NCI-H1694 (cell line): ENCODE measurements at regions not wholly inside any gene's neighbourhood (a gene's known extent, or its start where the extent isn't known, plus 50 kb on each side); places are given as distances from the start of the nearest gene placed in this dataset.

Experiments used
- DNase-seq: peaks from one replicate; lab custom pipeline; 2025; lab: John Stamatoyannopoulos, UW

- no peak for DNase-seq
These were observed 343.9 kb upstream of the SHH start for GRCh38 chr7:156155988-156156733.

- DNase-seq: no peak
These were observed 341.3 kb upstream of the SHH start for GRCh38 chr7:156153590-156153989.

GRCh38 chr7:156152390-156152789 lies 340.1 kb upstream of the SHH start:
- DNase-seq: no peak

GRCh38 chr7:156151658-156152057 lies 339.4 kb upstream of the SHH start:
- DNase-seq: no peak

- no peak for DNase-seq
These were observed 338.8 kb upstream of the SHH start for GRCh38 chr7:156151078-156151477.

- DNase-seq: no peak
These were observed 336.7 kb upstream of the SHH start for GRCh38 chr7:156148995-156149394.

GRCh38 chr7:156148547-156148946 lies 336.3 kb upstream of the SHH start:
- DNase-seq: no peak

DNA sequence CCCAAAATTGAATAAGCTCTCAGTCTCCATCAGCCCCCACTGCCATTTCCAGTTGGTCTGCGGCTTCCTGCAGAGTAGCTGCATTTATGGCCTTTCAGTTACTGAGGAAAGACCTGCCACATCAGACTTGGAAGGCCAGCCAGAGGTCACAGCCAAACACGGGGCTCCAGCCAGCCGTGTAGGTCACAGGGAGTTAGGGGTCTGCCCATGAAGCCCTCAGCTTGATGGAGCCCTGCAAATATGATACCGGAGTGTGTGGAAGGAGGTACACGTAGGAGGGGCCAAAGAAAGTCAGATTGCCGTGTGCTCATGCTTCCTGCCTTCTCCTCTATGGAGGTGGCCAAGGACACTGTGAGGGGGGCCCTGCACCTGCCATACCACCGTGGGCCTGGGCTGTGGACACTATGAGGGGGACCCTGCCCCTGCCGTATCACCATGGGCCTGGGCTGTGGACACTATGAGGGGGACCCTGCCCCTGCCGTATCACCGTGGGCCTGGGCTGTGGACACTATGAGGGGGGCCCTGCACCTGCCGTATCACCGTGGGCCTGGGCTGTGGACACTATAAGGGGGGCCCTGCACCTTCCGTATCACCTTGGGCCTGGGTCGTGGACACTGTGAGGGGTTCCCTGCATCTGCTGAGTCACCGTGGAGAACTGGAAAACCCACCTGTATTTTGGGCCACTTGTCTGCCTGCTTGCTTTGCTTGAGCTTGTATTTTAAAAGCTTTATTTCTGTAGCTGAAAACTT lies 335.7 kb upstream of the SHH start:
- DNase-seq: no peak

DNA sequence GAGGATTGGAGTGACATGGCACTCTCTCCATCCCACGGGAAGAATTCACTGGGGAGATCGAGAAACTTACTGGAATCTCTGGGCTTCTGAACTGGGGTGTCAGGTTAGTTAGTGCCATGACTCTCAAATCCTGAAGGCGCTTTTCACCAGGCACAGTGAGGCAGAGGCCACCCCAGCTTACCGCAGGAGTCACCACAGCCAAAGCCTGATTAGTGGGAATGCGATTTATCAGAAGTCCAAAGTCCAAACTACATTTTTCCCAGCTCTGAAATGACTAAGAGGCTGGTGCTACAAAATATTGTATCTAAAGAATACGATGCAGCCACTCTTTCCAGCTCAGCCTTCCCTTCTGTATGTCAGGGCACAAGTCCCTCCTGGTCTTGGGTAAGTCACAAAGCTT lies 334.8 kb upstream of the SHH start:
- DNase-seq: no peak

- DNase-seq: no peak
These were observed 333.7 kb upstream of the SHH start for GRCh38 chr7:156145996-156146395.

DNA sequence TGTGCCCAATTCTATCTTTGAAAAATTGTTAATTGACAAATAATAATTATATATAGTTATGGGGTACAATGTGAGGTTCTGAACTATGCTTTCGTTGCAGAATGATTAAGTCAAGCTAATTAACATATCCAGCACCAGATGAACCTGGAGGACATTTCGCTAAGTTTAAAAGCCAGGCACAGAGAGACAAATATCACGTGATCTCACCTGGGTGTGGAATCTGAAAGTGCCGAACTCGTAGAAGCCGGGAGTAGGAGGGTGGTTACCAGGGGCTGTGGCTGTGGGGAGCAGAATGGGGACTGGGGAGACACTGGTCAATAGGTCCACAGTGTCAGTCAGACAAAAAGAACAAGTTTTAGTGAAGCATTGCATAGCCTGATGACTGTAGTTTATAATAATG lies 332.9 kb upstream of the SHH start:
- DNase-seq: no peak

DNA sequence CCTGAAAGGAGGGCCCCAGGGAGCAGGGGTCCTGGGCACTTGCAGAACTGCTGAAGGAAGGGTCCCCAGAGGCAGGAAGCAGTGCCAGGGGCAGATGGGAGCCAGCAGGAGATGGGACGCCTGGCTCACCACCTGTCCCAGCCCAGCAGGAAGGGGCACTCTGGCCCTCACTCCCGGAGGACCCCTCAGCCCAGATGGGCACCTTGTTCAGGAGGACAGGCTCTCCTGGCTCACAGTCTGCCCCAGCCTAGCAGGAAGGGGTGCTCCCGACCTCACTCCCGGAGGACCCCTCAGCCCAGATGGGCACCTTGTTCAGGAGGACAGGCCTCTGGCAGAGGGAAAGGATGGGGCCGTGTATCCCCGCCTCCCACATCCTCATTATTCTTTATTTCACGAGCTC lies 331.4 kb upstream of the SHH start:
- no peak for DNase-seq

DNA sequence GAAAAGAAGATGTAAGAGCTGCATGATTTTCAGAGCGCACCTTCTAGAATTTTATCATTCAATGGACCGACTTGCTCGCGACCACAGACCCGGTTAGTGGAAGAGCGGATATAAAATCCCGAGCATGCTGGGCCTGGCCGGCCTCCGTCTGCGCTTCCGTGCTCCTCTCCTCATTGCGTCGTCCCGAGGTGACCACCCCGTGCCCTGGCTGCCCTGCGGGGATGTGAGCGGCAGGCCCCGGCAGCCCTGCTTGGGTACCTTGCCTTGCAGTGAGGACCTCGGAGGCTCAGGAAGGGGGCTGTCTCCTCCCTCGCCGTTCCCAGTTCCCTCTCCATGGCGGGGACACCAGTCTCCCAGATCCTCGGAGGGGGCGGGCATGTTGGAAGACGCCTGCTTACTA lies 330.9 kb upstream of the SHH start:
- no peak for DNase-seq

- DNase-seq: no peak
These were observed 329.7 kb upstream of the SHH start for GRCh38 chr7:156141941-156142340.

- no peak for DNase-seq
These were observed 328.6 kb upstream of the SHH start for GRCh38 chr7:156140896-156141295.

DNA sequence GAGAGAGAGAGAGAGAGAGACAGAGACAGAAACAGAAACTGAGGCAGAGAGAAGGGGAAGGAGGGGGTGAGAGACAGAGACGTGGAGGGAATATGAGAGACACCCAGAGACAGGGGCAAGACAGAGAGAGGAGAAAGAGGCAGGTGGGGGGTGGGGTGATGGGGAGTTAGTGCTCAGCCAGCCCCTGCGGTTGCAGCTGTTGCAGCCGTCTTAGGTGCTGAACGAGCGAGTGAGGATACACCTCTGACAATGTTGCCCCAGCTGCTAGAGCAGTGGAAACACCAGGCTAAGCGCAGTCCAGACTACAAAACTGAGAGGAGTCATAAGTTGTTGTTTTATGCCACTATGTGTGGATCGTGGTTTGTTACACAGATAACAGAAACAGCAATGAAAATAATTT lies 328.2 kb upstream of the SHH start:
- no peak for DNase-seq

DNA sequence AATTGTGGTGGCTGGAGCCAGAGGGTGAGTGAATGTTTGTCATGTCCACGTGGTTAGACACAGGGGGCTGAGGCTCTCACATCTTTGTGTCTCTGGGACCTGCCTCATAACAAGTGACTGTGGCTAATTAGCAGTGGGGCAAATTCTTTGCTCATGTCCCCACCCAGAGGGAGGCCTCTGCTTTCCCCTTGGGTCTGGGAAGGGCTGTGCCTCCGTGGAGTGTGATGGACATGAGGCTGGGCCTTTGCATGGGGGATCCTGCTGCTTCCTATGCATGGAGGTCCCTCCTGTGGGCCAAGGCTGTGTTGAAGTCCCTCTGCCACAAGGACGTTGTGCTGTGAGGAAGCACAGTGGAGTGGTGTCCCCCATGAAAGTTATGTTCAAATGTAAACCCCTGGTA lies 327.4 kb upstream of the SHH start:
- no peak for DNase-seq

DNA sequence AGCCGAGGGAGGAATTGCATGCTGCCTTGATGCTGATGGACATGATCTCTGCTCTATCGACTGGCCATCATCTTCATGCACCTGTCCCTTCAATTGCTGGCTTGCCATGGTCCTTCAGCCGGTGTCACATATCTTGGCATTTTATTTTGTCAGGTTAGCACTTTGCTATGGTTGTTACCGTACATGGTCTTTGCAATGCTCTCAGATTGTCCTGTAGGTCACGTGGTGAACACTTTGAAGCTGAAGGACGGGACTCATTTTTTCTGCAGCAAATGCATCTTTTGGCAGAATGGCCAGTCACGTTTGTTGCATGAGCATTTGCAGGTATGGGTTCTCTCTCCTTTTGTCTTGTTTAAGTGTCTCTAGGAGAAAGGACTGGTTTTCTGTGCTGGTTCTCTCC lies 326.8 kb upstream of the SHH start:
- DNase-seq: no peak

- no peak for DNase-seq
These were observed 319.6 kb upstream of the SHH start for GRCh38 chr7:156131881-156132280.

- DNase-seq: no peak
These were observed 317.3 kb upstream of the SHH start for GRCh38 chr7:156129522-156129921.

- DNase-seq: no peak
These were observed 316.2 kb upstream of the SHH start for GRCh38 chr7:156128496-156128895.

- DNase-seq: no peak
These were observed 315.2 kb upstream of the SHH start for GRCh38 chr7:156127166-156128134.
